ENCODE measurements at regions not wholly inside any gene's neighbourhood (a gene's known extent, or its start where the extent isn't known, plus 50 kb on each side); places are given as distances from the start of the nearest gene placed in this dataset.

GRCh38 chr14:49189375-49189774 is 396.8 kb downstream of the RPS29 start:
- TF ChIP-seq, protein P1, sequence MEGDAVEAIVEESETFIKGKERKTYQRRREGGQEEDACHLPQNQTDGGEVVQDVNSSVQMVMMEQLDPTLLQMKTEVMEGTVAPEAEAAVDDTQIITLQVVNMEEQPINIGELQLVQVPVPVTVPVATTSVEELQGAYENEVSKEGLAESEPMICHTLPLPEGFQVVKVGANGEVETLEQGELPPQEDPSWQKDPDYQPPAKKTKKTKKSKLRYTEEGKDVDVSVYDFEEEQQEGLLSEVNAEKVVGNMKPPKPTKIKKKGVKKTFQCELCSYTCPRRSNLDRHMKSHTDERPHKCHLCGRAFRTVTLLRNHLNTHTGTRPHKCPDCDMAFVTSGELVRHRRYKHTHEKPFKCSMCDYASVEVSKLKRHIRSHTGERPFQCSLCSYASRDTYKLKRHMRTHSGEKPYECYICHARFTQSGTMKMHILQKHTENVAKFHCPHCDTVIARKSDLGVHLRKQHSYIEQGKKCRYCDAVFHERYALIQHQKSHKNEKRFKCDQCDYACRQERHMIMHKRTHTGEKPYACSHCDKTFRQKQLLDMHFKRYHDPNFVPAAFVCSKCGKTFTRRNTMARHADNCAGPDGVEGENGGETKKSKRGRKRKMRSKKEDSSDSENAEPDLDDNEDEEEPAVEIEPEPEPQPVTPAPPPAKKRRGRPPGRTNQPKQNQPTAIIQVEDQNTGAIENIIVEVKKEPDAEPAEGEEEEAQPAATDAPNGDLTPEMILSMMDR (optimal IDR thresholded peaks at IDR 0.05 in 1 of 3, IDR thresholded peaks at IDR 0.05 in 1 of 3, conservative IDR thresholded peaks at IDR 0.05 in 1 of 3; ENCODE audit: extremely low read depth in 1 of 3, insufficient read depth in 2 of 3, low read length in 3 of 3) = no peak
- TF ChIP-seq EZH2 (IDR thresholded peaks at IDR 0.05; ENCODE audit: low read length) = no peak
